Left ventricle myocardium superior (tissue), 1 donor: ENCODE measurements at regions not wholly inside any gene's neighbourhood (a gene's known extent, or its start where the extent isn't known, plus 50 kb on each side); places are given as distances from the start of the nearest gene placed in this dataset.
"Not testable (repeated sequence)": the region's sequence is repeated elsewhere in the genome, so short reads cannot be mapped to it uniquely, and the experiment has no call there.

ENCODE experiments used
- ATAC-seq: fragments of 200-7000 bp; cut with Tn5 transposase; one replicate; pipeline ENCODE4 v1.9.1; 2020; ENCODE audit warnings: mild to moderate bottlenecking, moderate library complexity
- DNase-seq: peaks from one replicate; pipeline ENCODE4 v3.0.0-alpha.2; 2020
- intact Hi-C: fragments of 100-400 bp; cut with micrococcal nuclease; formaldehyde crosslinking; loops from one replicate; pipeline ENCODE4 v1.11.0; 2022
- donor health status: DM: no; HTN: yes; CAD: no; lungs with severe emphysema.

GRCh38 chr12:63337158-63337557 lies 186.2 kb upstream of the AVPR1A start:
- DNase-seq, intact Hi-C loops: not testable (repeated sequence)

GRCh38 chr12:63326260-63326659 lies 175.3 kb upstream of the AVPR1A start:
- no peak for DNase-seq
- peak; percentile 41 for ATAC-seq
- intact Hi-C loops: no loop called here

More at GRCh38 chr12:63337158-63337557, 186.2 kb upstream of the AVPR1A start:
- not testable (repeated sequence) for ATAC-seq

- intact Hi-C loops: no loop called here
- DNase-seq (no peak), ATAC-seq (peak; percentile 36)
These were observed 174.8 kb upstream of the AVPR1A start for GRCh38 chr12:63325757-63326156.

- ATAC-seq (no peak), DNase-seq (no peak)
- intact Hi-C loops: no loop called here
These were observed 172.9 kb upstream of the AVPR1A start for GRCh38 chr12:63323942-63324341.

GRCh38 chr12:63321373-63321772 lies 170.4 kb upstream of the AVPR1A start:
- ATAC-seq (no peak), DNase-seq (no peak)
- intact Hi-C loops: no loop called here

- intact Hi-C loops: no loop called here
- ATAC-seq: no peak
- DNase-seq: no peak
These were observed 169.1 kb upstream of the AVPR1A start for GRCh38 chr12:63319936-63320633.

GRCh38 chr12:63319386-63319785 lies 168.4 kb upstream of the AVPR1A start:
- intact Hi-C loops: no loop called here
- peak; percentile 39 for ATAC-seq
- no peak for DNase-seq

GRCh38 chr12:63318933-63319332 lies 167.9 kb upstream of the AVPR1A start:
- intact Hi-C loops: no loop called here
- ATAC-seq: no peak

GRCh38 chr12:63318313-63318712 lies 167.3 kb upstream of the AVPR1A start:
- ATAC-seq (no peak), DNase-seq (no peak)
- intact Hi-C loops: no loop called here

More at GRCh38 chr12:63318933-63319332, 167.9 kb upstream of the AVPR1A start:
- no peak for DNase-seq

- intact Hi-C loops: no loop called here
- DNase-seq: no peak
- ATAC-seq: no peak
These were observed 166.9 kb upstream of the AVPR1A start for GRCh38 chr12:63317880-63318279.

- ATAC-seq (no peak), DNase-seq (no peak)
- intact Hi-C loops: no loop called here
These were observed 166.4 kb upstream of the AVPR1A start for GRCh38 chr12:63317286-63317846.

- DNase-seq: no peak
- ATAC-seq: no peak
- intact Hi-C loops: no loop called here
These were observed 162.1 kb upstream of the AVPR1A start for GRCh38 chr12:63313139-63313538.

- DNase-seq: no peak
- intact Hi-C loops: no loop called here
- ATAC-seq: peak; percentile 70
These were observed 157.7 kb upstream of the AVPR1A start for GRCh38 chr12:63308671-63309070.

- intact Hi-C loops: no loop called here
- no peak for ATAC-seq
- DNase-seq: no peak
These were observed 156.8 kb upstream of the AVPR1A start for GRCh38 chr12:63307849-63308248.

- intact Hi-C loops: no loop called here
- no peak for DNase-seq
- peak; percentile 73 for ATAC-seq
These were observed 155.2 kb upstream of the AVPR1A start for GRCh38 chr12:63305901-63306875.

- no peak for ATAC-seq
- no peak for DNase-seq
- intact Hi-C loops: no loop called here
These were observed 153.9 kb upstream of the AVPR1A start for GRCh38 chr12:63304887-63305316.

GRCh38 chr12:63302941-63303536 lies 152.0 kb upstream of the AVPR1A start:
- no peak for DNase-seq
- ATAC-seq: peak; percentile 58
- intact Hi-C loops: no loop called here

GRCh38 chr12:63302269-63302940 lies 151.4 kb upstream of the AVPR1A start:
- no peak for ATAC-seq
- DNase-seq: no peak
- intact Hi-C loops: no loop called here

GRCh38 chr12:63301311-63301710 lies 150.3 kb upstream of the AVPR1A start:
- no peak for ATAC-seq
- no peak for DNase-seq
- intact Hi-C loops: no loop called here
